ENCODE measurements at regions not wholly inside any gene's neighbourhood (a gene's known extent, or its start where the extent isn't known, plus 50 kb on each side); places are given as distances from the start of the nearest gene placed in this dataset.

DNA sequence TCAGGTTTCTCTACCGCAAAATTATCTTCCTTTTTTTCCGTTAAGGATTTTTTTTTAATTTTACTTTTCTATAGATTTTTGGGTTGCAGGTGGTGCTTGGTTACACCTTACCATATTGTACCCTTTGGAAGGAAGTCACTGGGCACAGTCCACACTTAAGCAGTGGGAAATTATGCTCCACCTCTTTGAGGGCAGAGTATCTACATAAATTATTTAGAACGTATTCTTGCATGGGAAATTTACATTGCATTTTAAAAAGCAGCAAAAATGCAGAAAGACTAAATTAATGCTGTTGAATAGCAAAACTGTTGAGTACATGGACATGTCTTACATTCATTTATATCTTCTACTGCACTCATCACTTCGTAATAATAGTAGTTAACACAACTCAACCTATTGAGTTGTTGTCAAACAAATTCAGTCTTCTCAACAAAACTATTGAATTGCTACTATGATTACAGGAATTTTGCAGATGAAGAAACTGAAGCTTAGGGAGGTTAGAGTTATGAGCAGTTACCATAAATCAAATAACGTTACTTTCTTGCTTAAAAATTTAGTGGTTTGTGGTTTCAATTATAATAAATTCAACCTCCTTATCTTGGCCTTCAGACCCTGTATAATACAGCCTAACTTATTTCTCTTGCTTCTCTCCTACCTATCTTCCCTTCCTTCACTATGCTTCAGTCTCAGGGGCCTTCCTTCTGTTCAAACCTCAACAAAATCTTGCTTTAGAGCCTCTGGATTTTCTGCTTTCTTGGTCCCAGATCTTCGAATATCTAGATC lies 97.4 kb upstream of the ARHGAP20 start:
- H3K27ac Mint-ChIP-seq, result no peak overlapping the region
- no peak for ATAC-seq (replicated peaks)
- peaks cover 5% of the 10 kb centered on the region for H3K9me3 Mint-ChIP-seq
- H3K36me3 Mint-ChIP-seq (ENCODE audit: low read depth), result no peaks in the 10 kb centered on the region
- no peak overlapping the region for H3K4me3 Mint-ChIP-seq
- H3K27me3 Mint-ChIP-seq, result peaks cover 12% of the 10 kb centered on the region
- no peaks in the 10 kb centered on the region for H3K4me1 Mint-ChIP-seq

DNA sequence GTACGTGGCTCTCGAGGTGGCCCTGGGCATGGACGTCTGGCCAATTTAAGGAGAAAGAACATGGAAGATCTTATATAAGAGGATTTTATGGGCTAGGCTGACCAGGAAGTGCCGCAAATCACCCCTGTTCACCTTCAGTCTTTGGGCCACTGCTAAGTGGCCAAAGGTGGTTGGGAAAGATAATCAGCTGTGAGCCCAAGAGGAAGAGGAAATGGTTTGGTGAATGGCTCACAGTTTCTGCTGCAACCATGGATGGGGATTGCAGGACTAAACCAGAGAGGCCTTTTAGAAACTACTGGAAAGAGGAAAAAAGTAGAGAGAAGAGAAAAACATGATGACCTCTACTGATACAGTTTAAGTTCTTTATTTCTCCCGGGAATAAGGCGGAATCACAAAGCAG lies 96.0 kb upstream of the ARHGAP20 start:
- no peak for ATAC-seq (replicated peaks)
- no peaks in the 10 kb centered on the region for H3K36me3 Mint-ChIP-seq (ENCODE audit: low read depth)
- H3K9me3 Mint-ChIP-seq, result peaks cover 5% of the 10 kb centered on the region

DNA sequence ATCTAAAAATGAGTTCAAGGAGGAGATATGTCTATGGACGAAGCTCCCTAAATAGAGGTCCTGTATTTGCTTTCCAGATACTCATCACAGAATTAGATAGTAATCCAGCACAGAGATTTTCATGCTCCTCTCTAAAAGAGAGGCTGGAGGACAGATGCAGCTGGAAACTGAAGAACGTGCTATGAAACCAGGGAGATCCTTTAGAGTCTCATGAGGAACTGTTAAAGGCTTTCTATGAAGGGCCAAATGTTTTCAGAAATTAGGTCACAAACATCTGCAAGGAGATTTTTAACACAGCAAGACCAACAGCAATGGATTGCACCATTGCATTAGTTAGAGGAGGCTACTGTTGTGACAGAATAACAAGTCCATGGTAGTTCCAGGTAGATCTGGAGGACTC lies 95.6 kb upstream of the ARHGAP20 start:
- H3K27ac Mint-ChIP-seq, result no peak overlapping the region

More for the DNA sequence above, 96.0 kb upstream of the ARHGAP20 start:
- H3K4me1 Mint-ChIP-seq, result no peaks in the 10 kb centered on the region
- H3K27me3 Mint-ChIP-seq, result peaks cover 12% of the 10 kb centered on the region
- no peak overlapping the region for H3K4me3 Mint-ChIP-seq
- no peak overlapping the region for H3K27ac Mint-ChIP-seq

DNA sequence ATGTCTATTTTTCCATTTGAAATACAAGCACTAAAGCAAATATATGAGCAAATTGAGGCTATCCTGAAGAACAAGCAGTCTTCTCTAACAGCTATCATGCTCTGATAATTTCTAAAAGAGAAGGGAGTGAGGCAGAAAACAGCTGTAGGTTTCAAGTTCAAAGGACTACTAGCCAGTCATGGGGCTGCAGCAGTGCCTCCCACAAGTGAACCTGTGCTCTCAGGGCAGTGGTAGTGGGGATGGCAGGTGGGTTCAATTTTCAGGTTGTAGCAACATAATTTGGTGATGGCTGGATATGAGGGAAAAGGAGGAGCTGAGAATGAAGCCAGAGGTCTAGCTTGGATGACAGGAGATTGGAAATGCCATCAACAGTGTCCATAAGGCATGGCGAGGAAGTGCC lies 93.5 kb upstream of the ARHGAP20 start:
- Mint-ChIP-seq H3K36me3 (ENCODE audit: low read depth) (no peaks in the 10 kb centered on the region), H3K9me3 (peaks cover 5% of the 10 kb centered on the region), H3K4me3 (no peak overlapping the region), H3K27ac (no peak overlapping the region), H3K27me3 (peaks cover 12% of the 10 kb centered on the region), H3K4me1 (no peaks in the 10 kb centered on the region)
- ATAC-seq (replicated peaks), result no peak

More for the DNA sequence above, 95.6 kb upstream of the ARHGAP20 start:
- peaks cover 5% of the 10 kb centered on the region for H3K9me3 Mint-ChIP-seq
- no peak overlapping the region for H3K4me3 Mint-ChIP-seq
- no peaks in the 10 kb centered on the region for H3K36me3 Mint-ChIP-seq (ENCODE audit: low read depth)
- no peaks in the 10 kb centered on the region for H3K4me1 Mint-ChIP-seq
- ATAC-seq (replicated peaks), result no peak
- H3K27me3 Mint-ChIP-seq, result peaks cover 12% of the 10 kb centered on the region

DNA sequence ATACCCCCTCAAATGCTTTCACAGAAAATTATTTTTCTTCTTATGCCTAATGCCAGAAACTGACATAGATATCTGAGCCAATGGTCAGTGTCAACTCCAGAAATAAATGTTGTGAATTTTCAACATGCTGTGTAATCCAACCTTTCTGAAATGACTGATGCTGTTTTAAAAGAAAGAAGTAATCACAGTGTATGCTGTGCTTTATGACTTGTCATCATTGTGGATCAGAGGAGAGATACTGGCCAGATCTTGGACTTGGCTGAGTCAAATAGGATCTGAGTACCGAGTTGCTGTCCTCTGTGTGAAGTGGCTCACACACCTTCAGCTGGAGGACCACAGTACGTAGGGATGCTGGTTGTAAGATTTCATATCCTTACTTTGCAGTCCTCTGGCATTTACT lies 89.9 kb upstream of the ARHGAP20 start:
- H3K27ac Mint-ChIP-seq, result no peak overlapping the region
- H3K27me3 Mint-ChIP-seq, result peaks cover 3% of the 10 kb centered on the region
- H3K4me1 Mint-ChIP-seq, result no peaks in the 10 kb centered on the region
- no peak for ATAC-seq (replicated peaks)
- H3K4me3 Mint-ChIP-seq, result no peak overlapping the region
- H3K36me3 Mint-ChIP-seq (ENCODE audit: low read depth), result no peaks in the 10 kb centered on the region
- H3K9me3 Mint-ChIP-seq, result no peaks in the 10 kb centered on the region

DNA sequence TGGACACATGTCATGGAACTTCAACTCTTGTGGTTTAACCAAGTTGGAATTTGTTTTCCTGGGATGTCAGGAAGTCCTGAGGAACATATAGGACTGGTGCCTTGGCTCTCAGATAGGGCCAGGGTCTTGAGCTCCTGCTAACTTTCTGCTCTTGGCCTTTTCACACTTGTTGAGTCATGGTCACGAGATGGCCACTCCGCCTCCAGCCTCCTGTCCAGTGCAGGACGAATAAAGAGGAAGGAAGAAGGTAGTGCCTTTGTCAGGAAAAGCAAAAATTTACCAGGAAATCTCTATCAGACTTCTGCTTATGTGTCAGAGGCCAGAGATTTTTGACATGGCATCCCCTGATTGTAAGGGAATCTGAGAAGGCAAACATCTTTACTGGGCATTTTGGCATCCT lies 89.1 kb upstream of the ARHGAP20 start:
- ATAC-seq (replicated peaks), result no peak
- Mint-ChIP-seq H3K9me3 (no peaks in the 10 kb centered on the region), H3K27me3 (peaks cover 3% of the 10 kb centered on the region), H3K4me3 (no peak overlapping the region), H3K36me3 (ENCODE audit: low read depth) (no peaks in the 10 kb centered on the region), H3K4me1 (no peaks in the 10 kb centered on the region), H3K27ac (no peak overlapping the region)

DNA sequence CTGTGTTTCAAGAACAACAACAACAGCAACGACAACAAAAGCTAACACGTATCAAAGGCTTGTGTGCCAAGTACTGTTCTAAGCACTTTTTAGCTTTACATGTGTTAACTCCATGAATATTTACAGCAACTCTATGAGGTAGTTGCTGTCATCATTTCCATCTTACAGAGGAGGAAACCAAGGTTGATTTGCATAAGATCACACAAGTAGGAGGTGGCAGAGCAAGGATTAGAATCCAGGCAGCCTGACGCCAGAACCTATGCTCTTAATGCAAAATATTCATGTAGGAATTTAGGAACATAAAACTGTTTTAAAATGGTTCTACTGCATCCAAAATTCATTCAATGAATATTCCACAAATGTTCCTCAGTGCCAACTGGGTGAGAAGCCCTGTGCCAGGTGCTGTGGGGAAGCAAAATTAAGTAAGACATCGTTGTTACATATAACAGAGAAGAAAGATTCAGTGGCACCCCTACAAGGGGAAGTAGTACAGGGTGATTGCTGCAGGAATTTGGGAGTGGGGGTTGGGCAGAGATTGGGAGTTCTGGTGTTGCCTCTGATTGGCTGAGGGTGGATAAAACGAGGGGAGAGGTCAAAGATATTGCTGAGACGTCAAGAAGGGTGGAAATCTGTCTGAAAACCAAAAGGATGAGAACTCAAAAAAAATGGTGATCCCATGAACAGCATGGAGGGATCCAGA lies 86.1 kb upstream of the ARHGAP20 start:
- Mint-ChIP-seq H3K27ac (no peak overlapping the region), H3K9me3 (no peaks in the 10 kb centered on the region)
- no peak for ATAC-seq (replicated peaks)

DNA sequence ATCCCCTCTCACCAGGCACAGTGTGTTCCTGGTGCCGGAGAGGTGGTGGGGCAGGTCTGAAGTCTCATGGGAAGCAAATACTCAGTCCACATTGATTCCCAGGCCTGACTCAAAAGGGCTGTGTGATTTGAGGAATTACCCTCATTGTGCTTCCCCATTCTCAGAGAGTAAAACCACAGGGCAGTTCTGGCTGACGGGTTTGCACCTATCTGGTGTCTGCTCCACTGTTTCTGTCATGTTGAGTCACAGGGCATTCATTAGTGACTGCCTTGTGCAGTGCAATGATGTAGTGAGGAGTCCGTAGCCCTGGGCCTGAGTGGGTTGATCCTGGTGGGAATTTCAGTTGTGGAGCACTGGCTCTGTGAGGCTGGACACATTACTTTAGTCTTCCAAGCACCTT lies 85.2 kb upstream of the ARHGAP20 start:
- no peaks in the 10 kb centered on the region for H3K9me3 Mint-ChIP-seq
- H3K36me3 Mint-ChIP-seq (ENCODE audit: low read depth), result no peaks in the 10 kb centered on the region
- H3K4me3 Mint-ChIP-seq, result no peak overlapping the region
- H3K4me1 Mint-ChIP-seq, result no peaks in the 10 kb centered on the region
- H3K27me3 Mint-ChIP-seq, result no peaks in the 10 kb centered on the region
- no peak for ATAC-seq (replicated peaks)
- H3K27ac Mint-ChIP-seq, result no peak overlapping the region

More for the DNA sequence above, 86.1 kb upstream of the ARHGAP20 start:
- Mint-ChIP-seq H3K27me3 (no peaks in the 10 kb centered on the region), H3K36me3 (ENCODE audit: low read depth) (no peaks in the 10 kb centered on the region), H3K4me1 (no peaks in the 10 kb centered on the region), H3K4me3 (no peak overlapping the region)

DNA sequence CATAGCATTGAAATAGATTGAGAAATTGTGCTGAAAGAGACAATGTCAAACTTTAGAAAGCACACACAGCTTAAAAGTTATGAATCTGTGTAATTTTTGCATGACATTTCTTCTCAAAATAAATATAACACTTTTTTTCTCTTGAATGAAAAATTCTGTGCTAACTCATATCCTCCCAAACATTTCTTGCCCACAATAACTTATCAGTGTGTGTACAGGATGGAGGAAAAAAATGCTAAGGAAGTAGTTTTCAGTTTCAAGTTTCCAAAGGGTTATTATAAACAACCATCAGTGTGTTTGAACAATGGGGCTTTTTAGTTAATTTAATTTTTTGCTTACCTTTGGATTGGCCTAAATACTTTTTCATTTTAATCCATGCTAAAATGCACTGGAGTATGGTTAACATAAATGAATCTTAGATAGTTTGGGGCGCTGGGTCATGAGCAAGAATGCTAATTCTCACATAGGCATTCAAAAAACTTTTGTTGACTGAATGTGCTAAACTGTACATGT lies 82.9 kb upstream of the ARHGAP20 start:
- H3K9me3 Mint-ChIP-seq, result no peaks in the 10 kb centered on the region
- peaks cover 2% of the 10 kb centered on the region for H3K27me3 Mint-ChIP-seq
- no peak overlapping the region for H3K4me3 Mint-ChIP-seq
- no peaks in the 10 kb centered on the region for H3K4me1 Mint-ChIP-seq
- ATAC-seq (replicated peaks), result no peak
- H3K27ac Mint-ChIP-seq, result no peak overlapping the region
- no peaks in the 10 kb centered on the region for H3K36me3 Mint-ChIP-seq (ENCODE audit: low read depth)

DNA sequence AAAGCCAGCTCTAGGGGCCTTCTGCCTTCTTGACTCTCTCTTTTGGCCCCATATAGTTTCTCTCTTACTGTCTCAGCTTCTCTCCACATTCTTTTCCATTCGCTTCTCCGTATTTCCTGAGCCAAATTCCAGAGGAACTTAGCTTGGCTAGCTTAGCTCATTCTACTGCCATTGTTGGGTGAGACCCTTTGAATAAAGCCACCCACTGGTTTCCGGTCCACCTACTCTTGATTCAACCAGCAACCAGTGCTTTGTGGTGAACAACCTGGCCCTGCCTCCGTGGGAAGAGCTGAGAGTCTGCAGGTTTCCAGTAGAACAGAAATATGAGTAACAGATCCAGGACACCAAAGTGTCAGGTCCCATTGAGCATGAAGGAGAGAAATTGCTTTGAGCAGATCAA lies 81.3 kb upstream of the ARHGAP20 start:
- Mint-ChIP-seq H3K9me3 (no peaks in the 10 kb centered on the region), H3K4me1 (no peaks in the 10 kb centered on the region), H3K27me3 (peaks cover 3% of the 10 kb centered on the region), H3K27ac (no peak overlapping the region), H3K4me3 (no peak overlapping the region), H3K36me3 (ENCODE audit: low read depth) (no peaks in the 10 kb centered on the region)
- no peak for ATAC-seq (replicated peaks)

DNA sequence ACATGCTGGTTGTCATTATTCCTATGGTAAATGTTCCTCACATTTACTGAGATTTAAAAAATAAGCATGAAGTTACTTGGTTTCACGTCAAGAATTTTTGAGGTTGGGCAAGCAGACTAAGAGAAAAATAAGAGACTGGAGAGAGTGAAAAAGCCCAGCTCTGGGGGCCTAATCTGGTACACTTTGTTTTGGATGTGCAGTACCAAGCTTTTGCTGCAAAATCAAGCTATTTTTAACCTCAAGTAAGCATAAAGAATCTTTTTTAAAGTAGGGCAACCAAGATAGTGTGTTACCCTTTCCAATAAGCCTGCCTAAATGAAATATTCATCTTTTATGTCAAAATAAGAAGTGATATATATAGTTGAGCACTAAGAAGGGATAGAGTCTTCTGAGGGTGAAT lies 79.4 kb upstream of the ARHGAP20 start:
- Mint-ChIP-seq H3K27ac (no peak overlapping the region), H3K27me3 (peaks cover 3% of the 10 kb centered on the region), H3K4me3 (no peak overlapping the region), H3K36me3 (ENCODE audit: low read depth) (no peaks in the 10 kb centered on the region), H3K4me1 (no peaks in the 10 kb centered on the region), H3K9me3 (no peaks in the 10 kb centered on the region)
- ATAC-seq (replicated peaks), result no peak

DNA sequence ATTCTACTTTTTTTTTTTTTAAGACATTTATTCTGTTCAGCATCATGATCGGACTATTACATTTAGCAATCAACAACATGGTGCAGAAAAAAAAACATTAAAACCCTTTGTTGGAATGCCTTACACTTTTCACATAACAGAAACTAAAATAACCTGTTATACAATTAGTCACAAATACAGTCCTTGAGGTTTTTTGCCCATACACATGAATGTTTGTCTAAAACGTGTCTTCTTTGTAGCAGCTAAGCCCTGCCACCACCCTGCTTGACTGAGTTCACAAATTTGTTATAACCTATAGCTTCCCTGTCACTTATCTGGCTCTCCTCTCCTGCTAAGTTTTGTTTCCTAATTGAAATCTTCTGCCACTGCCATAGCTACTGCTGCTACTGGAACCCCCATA lies 75.4 kb upstream of the ARHGAP20 start:
- H3K36me3 Mint-ChIP-seq (ENCODE audit: low read depth), result no peaks in the 10 kb centered on the region
- no peak overlapping the region for H3K4me3 Mint-ChIP-seq
- peaks cover 8% of the 10 kb centered on the region for H3K9me3 Mint-ChIP-seq
- no peak overlapping the region for H3K27ac Mint-ChIP-seq
- ATAC-seq (replicated peaks), result no peak
- H3K27me3 Mint-ChIP-seq, result peaks cover 3% of the 10 kb centered on the region
- no peaks in the 10 kb centered on the region for H3K4me1 Mint-ChIP-seq

DNA sequence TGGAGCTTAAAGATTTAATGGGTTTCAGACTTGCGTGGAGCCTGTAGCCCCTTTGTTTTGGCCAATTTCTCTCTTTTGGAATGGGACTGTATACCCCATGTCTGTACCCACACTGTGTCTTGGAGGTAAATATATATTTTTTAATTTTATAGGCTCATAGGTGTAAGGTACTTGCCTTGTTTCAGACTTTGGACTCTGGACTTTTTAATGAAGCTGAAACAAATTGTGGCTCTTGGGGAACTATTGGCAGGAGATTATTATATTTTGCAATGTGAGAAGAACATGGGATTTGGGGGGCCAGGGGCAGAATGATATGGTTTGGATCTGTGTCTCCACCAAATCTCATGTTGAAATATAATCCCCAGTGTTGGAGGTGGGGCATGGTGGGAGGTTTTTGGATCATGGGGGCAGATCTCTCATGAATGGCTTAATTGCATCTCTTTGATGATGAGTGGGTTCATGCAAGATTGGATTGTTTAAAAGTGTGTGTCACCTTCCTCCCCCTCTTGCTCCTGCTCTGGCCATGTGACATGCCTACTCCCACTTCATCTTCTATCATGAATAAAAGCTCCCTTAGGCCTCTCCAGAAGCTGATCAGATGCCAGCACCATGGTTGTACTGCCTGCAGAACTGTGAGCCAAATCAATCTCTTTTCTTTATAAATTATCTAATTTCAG lies 74.1 kb upstream of the ARHGAP20 start:
- Mint-ChIP-seq H3K9me3 (peaks cover 8% of the 10 kb centered on the region), H3K27ac (no peak overlapping the region), H3K4me1 (no peaks in the 10 kb centered on the region), H3K4me3 (no peak overlapping the region), H3K27me3 (peaks cover 3% of the 10 kb centered on the region), H3K36me3 (ENCODE audit: low read depth) (no peaks in the 10 kb centered on the region)
- ATAC-seq (replicated peaks), result no peak

DNA sequence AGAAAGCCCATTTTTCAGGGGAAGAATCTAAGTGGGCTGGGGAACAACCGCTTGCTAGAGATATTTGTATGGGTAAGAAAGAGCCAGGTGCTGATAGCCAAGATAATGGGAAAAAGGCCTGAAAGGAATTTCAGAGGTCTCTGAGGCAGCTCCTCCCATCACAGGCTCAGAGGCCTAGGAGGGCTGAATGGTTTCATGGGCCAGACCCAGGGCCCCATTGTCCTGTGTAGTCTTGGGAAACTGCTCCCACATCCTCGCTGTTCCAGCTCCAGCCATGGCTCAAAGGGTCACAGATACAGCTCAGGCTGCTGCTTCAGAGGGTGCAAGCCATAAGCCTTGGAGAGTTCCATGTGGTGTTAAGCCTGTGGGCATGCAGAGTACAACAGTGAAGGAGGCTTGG lies 73.2 kb upstream of the ARHGAP20 start:
- Mint-ChIP-seq H3K4me3 (no peak overlapping the region), H3K27ac (no peak overlapping the region), H3K9me3 (peaks cover 8% of the 10 kb centered on the region), H3K36me3 (ENCODE audit: low read depth) (no peaks in the 10 kb centered on the region), H3K27me3 (peaks cover 3% of the 10 kb centered on the region), H3K4me1 (no peaks in the 10 kb centered on the region)
- no peak for ATAC-seq (replicated peaks)

DNA sequence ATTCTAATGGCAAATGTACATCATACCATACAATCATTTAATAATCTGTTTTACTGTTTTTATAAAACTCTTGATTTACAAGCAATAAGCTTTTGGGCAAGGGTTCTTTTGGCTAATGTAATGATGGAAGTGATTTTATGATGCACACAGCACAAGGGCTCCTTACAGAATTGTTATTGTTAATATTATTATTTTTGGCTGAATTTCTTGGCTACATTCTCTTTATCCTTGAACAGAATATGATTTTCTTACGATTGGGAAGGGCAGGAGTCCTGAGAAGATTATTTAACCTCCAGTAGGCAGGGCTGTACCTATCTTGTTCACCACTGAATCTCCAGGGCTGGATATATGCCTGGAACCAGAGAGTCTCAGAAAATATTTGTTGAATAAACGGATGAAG lies 70.4 kb upstream of the ARHGAP20 start:
- Mint-ChIP-seq H3K27ac (no peak overlapping the region), H3K4me3 (no peak overlapping the region), H3K36me3 (ENCODE audit: low read depth) (no peaks in the 10 kb centered on the region), H3K4me1 (no peaks in the 10 kb centered on the region), H3K9me3 (peaks cover 13% of the 10 kb centered on the region), H3K27me3 (no peaks in the 10 kb centered on the region)
- ATAC-seq (replicated peaks), result no peak
